Activated CD8-positive, alpha-beta T cell treated with anti-CD3 and anti-CD28 coated beads for 36 hours (primary cell): ENCODE measurements at regions not wholly inside any gene's neighbourhood (a gene's known extent, or its start where the extent isn't known, plus 50 kb on each side); places are given as distances from the start of the nearest gene placed in this dataset.
A peak's percentile ranks its signal among the peaks of the same experiment; 100 is the strongest.
"Not testable (repeated sequence)": the region's sequence is repeated elsewhere in the genome, so short reads cannot be mapped to it uniquely, and the experiment has no call there.

Source experiments
- ATAC-seq: fragments of 200-7000 bp; cut with Tn5 transposase; one replicate; pipeline ENCODE4 v1.10.0; 2021; ENCODE audit warnings: mild to moderate bottlenecking, moderate library complexity
- CTCF ChIA-PET: fragments of 350-600 bp; sonication (Branson Sonifier 250); formaldehyde crosslinking; loops from one replicate; lab custom pipeline; 2021; ENCODE audit warnings: antibody characterized with exemption; lab: Charles Lee
- POLR2A ChIA-PET: fragments of 350-600 bp; sonication (Branson Sonifier 250); formaldehyde crosslinking; loops from one replicate; lab custom pipeline; 2021; ENCODE audit warnings: antibody characterized with exemption; lab: Charles Lee
- DNase-seq: peaks from one replicate; pipeline ENCODE4 v3.0.0-alpha.2; 2020
- H3K27ac Mint-ChIP-seq: one replicate; pipeline ENCODE4 v1.8.0; 2021; ENCODE audit warnings: mild to moderate bottlenecking, mixed read lengths
- H3K27me3 Mint-ChIP-seq: one replicate; pipeline ENCODE4 v1.8.0; 2021; ENCODE audit warnings: mixed read lengths
- H3K36me3 Mint-ChIP-seq: one replicate; pipeline ENCODE4 v1.8.0; 2021; ENCODE audit warnings: low read depth, mixed read lengths
- H3K4me1 Mint-ChIP-seq: one replicate; pipeline ENCODE4 v1.8.0; 2021; ENCODE audit warnings: low read depth, mixed read lengths
- H3K4me3 Mint-ChIP-seq: one replicate; pipeline ENCODE4 v1.8.0; 2021; ENCODE audit warnings: mild to moderate bottlenecking, moderate library complexity, mixed read lengths
- H3K9me3 Mint-ChIP-seq: one replicate; pipeline ENCODE4 v1.8.0; 2021; ENCODE audit warnings: mixed read lengths
- intact Hi-C: fragments of 100-400 bp; cut with micrococcal nuclease; formaldehyde crosslinking; loops from one replicate; pipeline ENCODE4 v1.10.0; 2022
- TF ChIP-seq, protein P1 (sequence below): fragments of 200-600 bp; IDR thresholded peaks from one replicate; pipeline ENCODE4 v1.8.0; 2022; ENCODE audit warnings: antibody characterized with exemption, mild to moderate bottlenecking

DNA sequence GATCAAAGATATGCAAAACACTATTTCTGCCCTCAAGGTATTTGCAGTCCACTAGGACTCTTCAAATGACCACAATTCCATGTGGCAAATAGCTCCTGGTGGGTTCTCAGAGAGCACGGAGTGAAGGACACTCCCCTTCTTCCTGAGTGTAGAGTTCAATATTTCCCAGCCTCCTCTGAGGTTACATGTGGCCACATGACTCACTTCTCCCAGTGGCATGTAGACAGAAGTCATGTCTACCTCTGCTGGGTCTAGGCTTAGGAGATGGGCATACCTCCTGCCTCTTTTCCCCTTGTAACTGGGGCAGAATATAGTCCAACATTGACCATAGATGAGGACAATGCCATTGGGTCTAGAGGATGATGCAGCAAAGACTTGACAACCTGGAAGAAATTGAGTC lies 191.4 kb downstream of the MIS18A start:
- ChIA-PET CTCF (interaction anchor here (2.2 kb wide), 1 partner anchor 9 kb away, joined by 7 read pairs; no protein-coding TSS in a partner anchor), POLR2A (no interaction called here)
- Mint-ChIP-seq H3K36me3 (no peaks in the 10 kb centered on the region), H3K27me3 (no peaks in the 10 kb centered on the region), H3K4me1 (peaks cover 7% of the 10 kb centered on the region), H3K27ac (no peak overlapping the region), H3K4me3 (no peak overlapping the region), H3K9me3 (no peaks in the 10 kb centered on the region)
- ATAC-seq, result peak; percentile 58
- peak; percentile 15 for DNase-seq
- TF ChIP-seq, protein P1, sequence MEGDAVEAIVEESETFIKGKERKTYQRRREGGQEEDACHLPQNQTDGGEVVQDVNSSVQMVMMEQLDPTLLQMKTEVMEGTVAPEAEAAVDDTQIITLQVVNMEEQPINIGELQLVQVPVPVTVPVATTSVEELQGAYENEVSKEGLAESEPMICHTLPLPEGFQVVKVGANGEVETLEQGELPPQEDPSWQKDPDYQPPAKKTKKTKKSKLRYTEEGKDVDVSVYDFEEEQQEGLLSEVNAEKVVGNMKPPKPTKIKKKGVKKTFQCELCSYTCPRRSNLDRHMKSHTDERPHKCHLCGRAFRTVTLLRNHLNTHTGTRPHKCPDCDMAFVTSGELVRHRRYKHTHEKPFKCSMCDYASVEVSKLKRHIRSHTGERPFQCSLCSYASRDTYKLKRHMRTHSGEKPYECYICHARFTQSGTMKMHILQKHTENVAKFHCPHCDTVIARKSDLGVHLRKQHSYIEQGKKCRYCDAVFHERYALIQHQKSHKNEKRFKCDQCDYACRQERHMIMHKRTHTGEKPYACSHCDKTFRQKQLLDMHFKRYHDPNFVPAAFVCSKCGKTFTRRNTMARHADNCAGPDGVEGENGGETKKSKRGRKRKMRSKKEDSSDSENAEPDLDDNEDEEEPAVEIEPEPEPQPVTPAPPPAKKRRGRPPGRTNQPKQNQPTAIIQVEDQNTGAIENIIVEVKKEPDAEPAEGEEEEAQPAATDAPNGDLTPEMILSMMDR, result no peak
- intact Hi-C loops, result no loop called here

DNA sequence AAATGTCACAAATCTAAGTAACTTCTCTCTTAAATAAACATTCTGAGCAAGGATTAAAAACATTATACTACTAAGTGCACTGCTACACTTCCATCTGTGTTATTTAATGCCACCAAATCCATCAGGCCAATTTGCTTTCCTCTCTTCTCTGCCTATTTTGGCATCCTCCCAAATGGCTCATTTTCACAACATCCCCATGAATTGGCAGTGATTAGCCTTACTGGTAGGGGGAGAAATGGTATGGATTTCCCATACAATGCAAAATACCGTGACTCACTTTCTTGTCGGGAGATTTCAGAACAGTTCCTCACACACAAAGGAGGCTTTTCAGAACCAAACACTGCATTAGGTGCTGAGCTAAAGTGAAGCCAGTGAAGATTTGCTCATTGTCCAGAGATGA lies 195.7 kb downstream of the MIS18A start:
- no peak for DNase-seq
- CTCF ChIA-PET, result no interaction called here
- TF ChIP-seq, protein P1, result no peak
- H3K27me3 Mint-ChIP-seq, result no peaks in the 10 kb centered on the region
- no peaks in the 10 kb centered on the region for H3K9me3 Mint-ChIP-seq
- H3K36me3 Mint-ChIP-seq, result no peaks in the 10 kb centered on the region
- peaks cover 7% of the 10 kb centered on the region for H3K4me1 Mint-ChIP-seq
- intact Hi-C loops, result no loop called here
- POLR2A ChIA-PET, result no interaction called here
- ATAC-seq, result no peak
- no peak overlapping the region for H3K4me3 Mint-ChIP-seq
- no peak overlapping the region for H3K27ac Mint-ChIP-seq

DNA sequence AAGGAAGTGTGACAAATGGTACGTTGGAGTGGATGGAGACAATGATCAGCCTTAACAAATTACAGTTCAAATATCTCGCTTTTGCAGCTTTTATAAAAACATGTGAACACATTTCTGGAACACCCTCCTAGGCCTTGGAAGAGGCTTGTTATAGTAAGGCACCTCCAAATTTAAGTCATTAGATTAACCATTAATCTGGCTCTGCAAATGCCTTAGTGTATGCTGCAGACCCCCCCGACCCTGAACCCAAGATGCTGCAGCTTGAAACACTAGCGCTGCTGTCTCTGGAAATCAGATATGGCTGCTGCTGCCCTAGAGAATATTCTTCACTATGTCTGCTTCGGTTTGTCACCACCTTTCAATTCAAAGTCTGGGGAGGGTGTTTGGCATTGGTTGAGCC lies 196.4 kb downstream of the MIS18A start:
- ATAC-seq, result no peak
- TF ChIP-seq, protein P1, result no peak
- DNase-seq, result no peak
- ChIA-PET POLR2A (no interaction called here), CTCF (no interaction called here)
- Mint-ChIP-seq H3K4me3 (no peak overlapping the region), H3K27ac (no peak overlapping the region), H3K27me3 (no peaks in the 10 kb centered on the region), H3K9me3 (no peaks in the 10 kb centered on the region), H3K4me1 (peaks cover 2% of the 10 kb centered on the region), H3K36me3 (no peaks in the 10 kb centered on the region)
- intact Hi-C loops, result no loop called here

DNA sequence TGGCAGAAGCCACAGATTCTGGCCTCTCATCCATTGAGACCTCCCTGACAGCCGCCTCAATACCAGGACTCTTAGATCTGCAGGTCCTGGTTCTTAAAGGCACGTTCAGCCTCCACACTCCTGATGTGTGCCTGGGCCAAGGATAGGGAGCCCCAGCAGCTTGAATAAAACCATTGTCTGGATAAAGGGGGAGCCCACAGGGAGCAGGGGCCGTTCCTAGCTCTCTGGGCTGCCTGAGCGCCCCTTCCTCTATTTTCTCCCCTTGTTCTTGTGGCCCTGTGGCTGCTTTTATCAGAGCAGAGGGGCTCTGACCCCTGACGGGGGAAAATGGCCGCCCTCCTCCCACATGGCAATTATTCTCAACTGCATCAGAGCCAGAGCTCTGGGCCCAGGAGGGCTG lies 200.8 kb downstream of the HUNK start:
- POLR2A ChIA-PET, result no interaction called here
- TF ChIP-seq, protein P1, result no peak
- Mint-ChIP-seq H3K27ac (no peak overlapping the region), H3K27me3 (no peaks in the 10 kb centered on the region), H3K4me3 (no peak overlapping the region), H3K9me3 (no peaks in the 10 kb centered on the region), H3K36me3 (no peaks in the 10 kb centered on the region), H3K4me1 (no peaks in the 10 kb centered on the region)
- DNase-seq (no peak), ATAC-seq (no peak)
- CTCF ChIA-PET, result interaction anchor here (1.0 kb wide), 1 partner anchor 10 kb away, joined by 3 read pairs; no protein-coding TSS in a partner anchor
- intact Hi-C loops, result no loop called here

DNA sequence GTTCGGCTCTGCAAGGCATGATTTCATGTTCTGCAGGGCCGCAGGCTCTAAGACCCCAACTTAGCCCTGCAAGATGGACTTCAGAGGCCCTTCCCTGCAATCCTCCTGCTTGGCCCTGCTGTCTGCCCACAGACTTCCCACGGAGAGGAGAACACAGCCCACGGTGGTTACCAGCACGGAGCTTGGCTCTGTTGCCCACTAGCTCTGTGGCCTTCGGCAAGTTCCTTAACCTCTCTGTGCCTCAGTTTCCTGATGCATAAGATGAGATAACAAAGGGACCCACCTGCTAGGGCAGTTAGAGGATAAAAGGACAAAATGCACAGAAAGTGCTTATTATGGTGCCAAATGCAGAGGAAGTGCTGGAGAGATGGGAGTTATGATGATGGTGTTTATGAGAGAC lies 200.4 kb downstream of the HUNK start:
- Mint-ChIP-seq H3K4me1 (no peaks in the 10 kb centered on the region), H3K27ac (no peak overlapping the region), H3K36me3 (no peaks in the 10 kb centered on the region), H3K4me3 (no peak overlapping the region), H3K9me3 (no peaks in the 10 kb centered on the region), H3K27me3 (no peaks in the 10 kb centered on the region)
- DNase-seq (no peak), ATAC-seq (no peak)
- ChIA-PET POLR2A (no interaction called here), CTCF (interaction anchor here (1.0 kb wide), 1 partner anchor 9 kb away, joined by 3 read pairs; no protein-coding TSS in a partner anchor)
- intact Hi-C loops, result no loop called here
- TF ChIP-seq, protein P1, result no peak

DNA sequence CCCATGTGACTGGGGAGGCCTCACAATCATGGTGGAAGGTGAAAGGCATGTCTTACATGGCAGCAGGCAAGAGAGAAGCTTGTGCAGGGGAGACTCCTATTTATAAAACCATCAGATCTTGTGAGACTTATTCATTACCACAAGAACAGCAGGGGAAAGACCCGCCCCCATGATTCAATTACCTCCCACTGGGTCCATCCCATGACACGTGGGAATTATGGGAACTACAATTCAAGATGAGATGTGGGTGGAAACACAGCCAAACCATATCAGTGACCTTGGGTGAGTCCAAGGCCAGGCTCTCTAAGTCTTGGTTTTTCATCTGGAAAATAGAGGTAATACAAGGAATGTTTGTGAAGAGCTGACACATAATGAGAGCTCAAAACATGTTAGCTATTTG lies 198.8 kb downstream of the HUNK start:
- POLR2A ChIA-PET, H3K27ac Mint-ChIP-seq, H3K4me3 Mint-ChIP-seq, H3K9me3 Mint-ChIP-seq, ATAC-seq, DNase-seq, H3K36me3 Mint-ChIP-seq, CTCF ChIA-PET, intact Hi-C loops, H3K27me3 Mint-ChIP-seq, H3K4me1 Mint-ChIP-seq: not testable (repeated sequence)
